ENCODE measurements at regions not wholly inside any gene's neighbourhood (a gene's known extent, or its start where the extent isn't known, plus 50 kb on each side); places are given as distances from the start of the nearest gene placed in this dataset.
"Not testable (repeated sequence)": the region's sequence is repeated elsewhere in the genome, so short reads cannot be mapped to it uniquely, and the experiment has no call there.

GRCh38 chr5:136810261-136810801 is 445.0 kb upstream of the TRPC7 start:
- DNase-seq: no peak

GRCh38 chr5:136809382-136809781 is 444.0 kb upstream of the TRPC7 start:
- DNase-seq: no peak

DNA sequence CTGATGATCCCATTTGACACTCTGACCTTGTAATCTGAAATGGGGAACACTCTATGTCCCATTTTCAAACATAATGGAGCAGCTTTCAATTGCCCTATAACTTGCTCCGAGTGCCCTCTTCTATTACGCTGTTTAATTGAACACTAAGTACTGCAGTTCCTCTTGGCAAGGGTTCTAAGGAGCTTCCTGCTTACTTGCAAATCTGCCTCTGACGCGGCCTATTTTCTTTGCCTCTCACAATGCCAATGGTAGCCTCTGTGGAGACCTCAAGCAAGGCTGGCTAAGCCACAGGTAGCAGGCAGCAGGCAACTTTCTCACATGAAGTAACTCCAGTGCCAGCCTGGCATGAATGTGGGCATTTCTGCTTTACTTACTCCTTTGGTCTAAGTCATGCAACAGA is 443.4 kb upstream of the TRPC7 start:
- no peak for DNase-seq

- no peak for DNase-seq
These were observed 440.1 kb upstream of the TRPC7 start for GRCh38 chr5:136805466-136805865.

- DNase-seq: no peak
These were observed 437.0 kb upstream of the TRPC7 start for GRCh38 chr5:136802383-136802782.

GRCh38 chr5:136799806-136800372 is 434.5 kb upstream of the TRPC7 start:
- DNase-seq: no peak

- DNase-seq: no peak
These were observed 428.0 kb upstream of the TRPC7 start for GRCh38 chr5:136793300-136793699.

DNA sequence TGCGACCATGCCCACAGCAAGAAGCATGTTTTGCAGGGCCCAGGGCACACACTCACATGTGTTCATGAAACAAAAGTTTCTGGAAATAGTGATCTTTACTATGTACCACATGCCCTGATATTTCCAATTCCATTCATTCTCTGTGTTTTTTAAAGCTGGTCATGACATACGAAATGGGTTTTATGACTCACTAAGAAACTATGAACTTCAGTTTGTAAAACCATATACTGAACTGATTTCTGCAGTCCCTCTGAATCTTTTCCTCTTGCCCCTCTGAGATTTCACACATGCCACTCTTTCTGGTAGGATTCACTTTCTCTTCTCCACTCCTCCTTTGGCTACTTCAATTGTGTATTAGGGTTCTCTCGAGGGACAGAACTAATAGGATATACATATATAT is 416.1 kb upstream of the TRPC7 start:
- no peak for DNase-seq

DNA sequence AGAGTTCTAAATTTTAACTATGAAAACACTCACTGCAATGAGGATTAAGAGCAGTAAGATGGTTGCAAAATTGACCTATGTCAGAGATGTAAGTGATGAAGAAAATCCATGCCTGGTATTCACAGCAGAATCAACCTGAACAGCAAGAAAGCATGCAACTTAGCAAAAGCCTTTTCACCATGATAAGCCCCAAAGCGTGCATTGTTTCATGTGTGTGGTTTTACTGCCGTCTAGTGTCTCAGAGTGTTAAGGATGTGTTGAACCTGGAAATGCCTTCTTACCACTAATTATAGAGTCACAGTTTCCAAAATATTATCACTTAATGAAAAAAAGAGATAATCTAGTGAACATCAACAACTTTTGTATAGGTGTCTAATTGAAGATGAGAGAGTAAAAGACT is 415.2 kb upstream of the TRPC7 start:
- DNase-seq: no peak

- DNase-seq: no peak
These were observed 410.9 kb upstream of the TRPC7 start for GRCh38 chr5:136776022-136776927.

GRCh38 chr5:136772491-136772890 is 407.1 kb upstream of the TRPC7 start:
- DNase-seq: no peak

- no peak for DNase-seq
These were observed 404.7 kb upstream of the TRPC7 start for GRCh38 chr5:136769900-136770684.

- DNase-seq: no peak
These were observed 403.7 kb upstream of the TRPC7 start for GRCh38 chr5:136769093-136769492.

DNA sequence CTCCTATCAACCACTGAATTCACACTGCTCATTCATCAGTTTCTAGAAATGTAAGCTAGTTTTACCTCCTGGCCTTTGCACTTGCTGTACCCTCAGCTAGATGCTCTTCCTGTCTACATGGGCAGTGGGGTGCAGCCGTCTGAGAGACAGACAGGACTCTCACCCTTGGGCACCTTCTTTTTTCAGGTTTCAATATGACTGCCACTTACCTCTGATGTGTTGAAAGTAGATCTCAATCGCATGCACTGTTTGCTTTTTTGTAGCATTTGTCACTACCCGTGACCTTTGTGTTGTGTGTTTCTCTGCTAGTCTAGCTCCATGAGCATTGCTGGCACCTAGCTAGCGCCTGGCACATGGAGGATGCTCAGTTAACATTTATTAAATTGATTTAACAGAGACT is 403.1 kb upstream of the TRPC7 start:
- no peak for DNase-seq

DNA sequence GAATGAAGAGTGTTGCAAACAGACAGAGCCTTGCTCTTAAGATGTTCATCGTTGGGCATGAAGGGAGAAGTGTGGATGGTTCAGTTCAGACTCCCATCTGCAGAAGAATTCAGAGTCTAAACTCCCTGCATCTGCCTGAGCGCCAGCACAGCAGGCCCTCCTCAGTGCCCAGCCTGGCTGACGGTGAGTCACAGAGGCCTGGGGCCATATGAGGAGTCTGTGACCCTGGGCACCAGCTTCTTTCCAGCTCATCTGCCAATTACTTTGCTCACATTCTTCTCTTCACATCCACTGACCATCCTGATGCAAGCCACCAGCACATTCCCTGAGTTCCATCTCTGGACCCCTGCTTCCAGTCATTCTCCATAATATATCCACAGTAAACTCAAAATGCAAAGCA is 401.1 kb upstream of the TRPC7 start:
- DNase-seq: no peak

DNA sequence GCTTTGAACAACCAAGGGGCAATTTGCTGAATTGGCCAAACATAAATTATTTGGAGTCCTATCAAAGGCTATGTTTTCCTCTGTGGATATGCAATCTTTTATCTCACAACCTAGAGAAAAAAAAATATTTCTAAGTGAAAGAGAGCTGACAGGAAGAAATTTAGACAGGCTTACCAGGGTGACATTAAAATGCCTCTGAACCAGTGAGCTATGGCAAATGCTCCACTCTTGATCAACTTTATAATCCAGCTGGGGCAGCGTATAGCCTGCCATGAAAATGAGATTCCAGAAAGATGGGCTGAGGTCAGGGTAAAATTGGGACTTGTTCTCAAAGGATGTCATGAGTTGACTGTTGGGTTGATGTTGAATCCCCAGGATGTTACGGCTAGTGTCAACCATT is 399.3 kb upstream of the TRPC7 start:
- no peak for DNase-seq

- no peak for DNase-seq
These were observed 398.2 kb upstream of the TRPC7 start for GRCh38 chr5:136763548-136763947.

DNA sequence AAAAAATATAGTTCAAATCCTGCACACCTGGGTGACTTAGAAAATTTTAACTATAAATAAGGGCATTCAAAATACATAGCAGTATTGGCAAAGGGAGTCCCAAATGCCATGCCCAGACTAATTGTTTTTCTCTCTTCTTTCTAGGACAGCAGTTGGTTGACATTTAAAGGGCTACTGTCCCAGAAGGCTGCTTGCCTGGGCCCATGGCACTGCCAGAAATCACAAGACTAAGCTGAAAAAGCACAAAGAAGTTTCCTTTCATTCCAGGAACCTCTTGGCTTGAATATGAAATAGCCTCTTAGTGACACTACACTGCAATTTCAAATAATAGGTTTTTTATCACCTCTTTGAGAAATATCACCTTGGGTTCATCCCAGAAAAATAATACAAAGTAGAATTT is 388.9 kb upstream of the TRPC7 start:
- no peak for DNase-seq

DNA sequence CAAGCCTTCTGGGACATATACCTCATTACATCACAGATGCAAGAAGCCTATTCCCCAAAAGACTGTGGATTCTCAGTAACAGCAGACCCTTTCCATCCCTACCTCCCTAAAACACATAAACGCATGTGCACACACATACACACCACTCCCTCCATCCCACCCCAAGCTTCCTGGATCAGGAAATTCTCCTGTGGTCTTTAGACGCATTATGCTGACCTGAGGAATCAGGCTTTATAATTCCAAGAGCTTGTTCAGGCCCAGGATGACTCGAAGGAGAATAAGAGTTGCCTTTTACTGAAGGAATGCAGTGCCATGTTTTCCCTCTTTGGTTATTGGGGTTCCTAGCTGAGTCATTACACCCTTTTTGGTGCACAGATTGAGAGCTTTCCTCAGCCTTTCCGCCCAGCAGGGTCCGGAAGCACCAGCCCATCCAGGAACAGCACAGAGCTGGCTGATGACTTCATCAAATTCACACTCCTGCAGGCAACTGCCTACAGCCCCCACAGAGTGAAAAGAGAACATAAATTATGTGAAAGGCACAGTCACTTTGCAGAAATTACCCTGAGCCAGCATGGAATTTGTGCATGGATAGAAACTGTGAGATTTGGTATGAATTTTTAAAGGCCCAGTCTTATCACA is 385.0 kb upstream of the TRPC7 start:
- DNase-seq: no peak

DNA sequence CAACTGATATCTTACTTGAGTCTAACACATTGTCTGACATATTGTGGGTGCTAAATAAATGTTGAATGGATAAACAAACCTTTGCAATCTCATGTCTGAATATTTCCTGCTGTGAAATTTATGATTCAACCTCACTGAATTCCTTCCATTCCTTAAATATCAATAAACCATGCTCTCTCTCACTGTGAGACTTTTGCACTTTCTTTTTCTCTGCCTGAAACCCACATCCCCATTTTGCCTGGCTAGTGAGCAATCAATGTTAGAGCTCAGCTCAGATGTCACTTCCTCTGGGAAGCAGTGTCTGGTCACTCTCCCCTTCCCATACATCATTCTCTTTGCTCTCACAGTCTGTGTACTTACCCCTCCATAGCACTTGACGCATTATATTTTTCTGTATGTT is 383.7 kb upstream of the TRPC7 start:
- no peak for DNase-seq

GRCh38 chr5:136743052-136743451 is 377.7 kb upstream of the TRPC7 start:
- DNase-seq: no peak

- no peak for DNase-seq
These were observed 374.9 kb upstream of the TRPC7 start for GRCh38 chr5:136740228-136740627.

- DNase-seq: not testable (repeated sequence)
These were observed 373.9 kb upstream of the TRPC7 start for GRCh38 chr5:136739271-136739670.
